Endothelial cell of umbilical vein (primary cell): ENCODE measurements at regions not wholly inside any gene's neighbourhood (a gene's known extent, or its start where the extent isn't known, plus 50 kb on each side); places are given as distances from the start of the nearest gene placed in this dataset.

Experiments
- BruUV-seq: library from RNA; stranded (reverse); fragments of 400-500 nt; replicated peaks from 2 replicates; lab custom pipeline; 2021; lab: Mats Ljungman, UMichigan
- CTCF ChIA-PET: fragments of 300-600, 350-600 bp; sonication (Branson Sonifier 250); formaldehyde crosslinking; loops from one replicate; lab custom pipeline; 2021; ENCODE audit warnings: antibody characterized with exemption, inconsistent platforms; lab: Charles Lee
- POLR2A ChIA-PET: fragments of 300-600, 350-600 bp; sonication (Branson Sonifier 250); formaldehyde crosslinking; loops from one replicate; lab custom pipeline; 2021; ENCODE audit warnings: antibody characterized with exemption, inconsistent platforms; lab: Charles Lee
- DNase-seq: peaks from one replicate; pipeline ENCODE4 v3.0.0-alpha.2; 2011; ENCODE audit warnings: low read depth, low spot score
- FAIRE-seq: peaks from 2 replicates; lab custom pipeline; 2011; peaks lifted over from hg19 to GRCh38; lab: Jason Lieb, UNC
- H2AFZ ChIP-seq: 2 replicates; pipeline ENCODE4 v1.6.0; 2012; ENCODE audit warnings: low read depth, low read length, control low read depth, inconsistent platforms
- H3K27ac ChIP-seq: 2 replicates; pipeline ENCODE4 v1.5.1; 2011; ENCODE audit warnings: low read depth, mild to moderate bottlenecking, control low read depth, low read length, moderate library complexity; ENCODE audit not compliant: insufficient read depth
- H3K27me3 ChIP-seq, 2 experiments: 2 replicates each; pipeline versions ENCODE4 v1.6.0 to v1.6.1; 2011; ENCODE audit warnings: low read length in 2 of 2, mixed read lengths in 1 of 2; ENCODE audit not compliant: control insufficient read depth in 2 of 2, insufficient read depth in 2 of 2
- H3K36me3 ChIP-seq, 2 experiments: 2 replicates in 1 of 2; 3 replicates in 1 of 2; pipeline ENCODE4 v1.5.1; 2011; ENCODE audit warnings: low read length in 2 of 2, mild to moderate bottlenecking in 1 of 2, moderate library complexity in 1 of 2; ENCODE audit not compliant: control insufficient read depth in 2 of 2, insufficient read depth in 2 of 2; ENCODE audit errors: extremely low read depth in 1 of 2
- H3K4me1 ChIP-seq: 3 replicates; pipeline ENCODE4 v1.5.1; 2011; ENCODE audit warnings: mild to moderate bottlenecking, low read length; ENCODE audit not compliant: control insufficient read depth, insufficient read depth; ENCODE audit errors: extremely low read depth
- H3K4me2 ChIP-seq: 2 replicates; pipeline ENCODE4 v1.6.1; 2011; ENCODE audit warnings: low read length, control low read depth, mixed read lengths; ENCODE audit not compliant: insufficient read depth
- H3K4me3 ChIP-seq, 3 experiments: fragments of 200-600 bp in 1 of 3; sonication (generic), shearing (Covaris generic) in 1 of 3; replicated peaks in 1 of 3; 2 replicates each; pipeline ENCODE4 v1.5.1; 2011 to 2016; ENCODE audit warnings: control low read depth in 3 of 3, low read length in 3 of 3, mild to moderate bottlenecking in 2 of 3, inconsistent platforms in 1 of 3, low read depth in 1 of 3, moderate library complexity in 1 of 3; ENCODE audit not compliant: insufficient read depth in 1 of 3
- H3K79me2 ChIP-seq: 2 replicates; pipeline ENCODE4 v1.6.0; 2012; ENCODE audit warnings: low read length, inconsistent platforms; ENCODE audit not compliant: control insufficient read depth, insufficient read depth
- H3K9ac ChIP-seq: replicated peaks from 2 replicates; pipeline ENCODE3; 2011; ENCODE audit warnings: low read length, control low read depth; ENCODE audit not compliant: insufficient read depth; ENCODE audit errors: extremely low read depth
- H3K9me1 ChIP-seq: replicated peaks from 3 replicates; pipeline ENCODE4 v1.6.0; 2011; ENCODE audit warnings: mild to moderate bottlenecking, low read length; ENCODE audit not compliant: control insufficient read depth, insufficient read depth; ENCODE audit errors: extremely low read depth
- H3K9me3 ChIP-seq: replicated peaks from 2 replicates; pipeline ENCODE4 v1.5.1; 2012; ENCODE audit warnings: low read length, inconsistent platforms; ENCODE audit not compliant: control insufficient read depth, insufficient read depth
- H4K20me1 ChIP-seq: replicated peaks from 2 replicates; pipeline ENCODE3; 2011; ENCODE audit warnings: mild to moderate bottlenecking, low read length; ENCODE audit not compliant: control insufficient read depth, insufficient read depth; ENCODE audit errors: extremely low read depth
- EZH2 ChIP-seq: IDR thresholded peaks from 2 replicates; pipeline ENCODE4 v1.6.1; 2012; ENCODE audit warnings: borderline replicate concordance, low read depth, mild to moderate bottlenecking, moderate library complexity, low read length, inconsistent platforms; ENCODE audit not compliant: severe bottlenecking
- FOS ChIP-seq: IDR thresholded peaks from 2 replicates; pipeline ENCODE4 v1.6.1; 2011; ENCODE audit warnings: mild to moderate bottlenecking, low read length, moderate library complexity, borderline replicate concordance; ENCODE audit not compliant: insufficient read depth
- GATA2 ChIP-seq: IDR thresholded peaks from 2 replicates; pipeline ENCODE4 v1.7.0; 2011; ENCODE audit warnings: low read depth, mild to moderate bottlenecking, moderate library complexity, mixed read lengths, low read length; ENCODE audit not compliant: insufficient read length, insufficient read depth
- JUN ChIP-seq: IDR thresholded peaks from 2 replicates; pipeline ENCODE4 v1.6.1; 2011; ENCODE audit warnings: borderline replicate concordance, low read depth; ENCODE audit not compliant: insufficient read length, insufficient read depth
- MYC ChIP-seq: IDR thresholded peaks from one replicate; pipeline ENCODE4 v1.6.1; 2011; ENCODE audit warnings: mild to moderate bottlenecking, low read depth, low read length
- POLR2A ChIP-seq: IDR thresholded peaks from 2 replicates; pipeline ENCODE4 v1.6.1; 2012; ENCODE audit warnings: low read depth, mild to moderate bottlenecking, control low read depth, low read length
- POLR2AphosphoS5 ChIP-seq: IDR thresholded peaks from 2 replicates; pipeline ENCODE4 v1.6.1; 2012; ENCODE audit warnings: low read depth, mild to moderate bottlenecking, control low read depth, low read length, moderate library complexity; ENCODE audit not compliant: insufficient read depth
- dilution Hi-C: fragments of 300-500 bp; cut with MboI; formaldehyde crosslinking; loops from one replicate; pipeline ENCODE4 v1.15.0; 2019; ENCODE audit warnings: low sequenced_read_pairs; ENCODE audit not compliant: extremely low pct_ligation_motif_present
- intact Hi-C: fragments of 100-400 bp; cut with micrococcal nuclease; formaldehyde crosslinking; loops from one replicate; pipeline ENCODE4 v1.10.0; 2022
- TF ChIP-seq, protein P1 (sequence below): IDR thresholded peaks from 2 replicates; pipeline ENCODE4 v1.6.1; 2011; ENCODE audit not compliant: insufficient read depth, insufficient read length
- TF ChIP-seq, protein P2 (sequence below), 2 donors: IDR thresholded peaks; 1 replicate in 1 of 2; 2 replicates in 1 of 2; pipeline ENCODE4 v1.5.1; 2011; ENCODE audit warnings: low read length in 2 of 2, mild to moderate bottlenecking in 2 of 2, moderate library complexity in 2 of 2, control low read depth in 1 of 2, inconsistent platforms in 1 of 2, low read depth in 1 of 2; ENCODE audit not compliant: insufficient read depth in 1 of 2; ENCODE audit errors: extremely low read depth in 1 of 2

DNA sequence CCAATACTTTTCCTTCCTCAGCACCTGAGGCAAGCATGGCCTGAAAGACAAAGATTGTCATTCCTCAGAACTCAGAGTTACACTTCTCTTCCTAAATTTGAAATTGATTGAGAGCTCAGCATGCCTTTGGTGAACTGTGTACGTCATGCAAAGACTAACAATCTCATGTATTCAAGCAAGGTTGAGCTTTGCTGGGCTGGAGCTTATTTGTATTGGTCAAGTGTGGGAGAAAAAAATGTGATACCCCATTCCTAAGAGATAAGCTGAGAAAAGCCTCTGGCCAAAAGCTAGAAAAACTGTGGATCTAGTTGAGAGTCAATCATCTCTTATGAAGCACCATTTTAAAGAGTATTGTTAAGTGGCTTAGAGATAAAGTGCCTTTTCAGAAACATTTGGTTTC, 392.2 kb downstream of the RASEF start:
- dilution Hi-C loops = no loop called here
- Histone ChIP-seq H3K36me3 (no peaks in the 10 kb centered on the region), H3K79me2 (no peaks in the 10 kb centered on the region), H3K9me1 (no peaks in the 10 kb centered on the region), H3K4me1 (no peaks in the 10 kb centered on the region), H3K4me2 (no peak overlapping the region), H3K4me3 (no peak overlapping the region), H3K9ac (no peak overlapping the region), H3K9me3 (no peaks in the 10 kb centered on the region), H2AFZ (no peak overlapping the region), H3K27me3 (no peaks in the 10 kb centered on the region), H3K27ac (no peak overlapping the region), H4K20me1 (no peaks in the 10 kb centered on the region)
- POLR2A ChIA-PET = no interaction called here
- FAIRE-seq (no peak), DNase-seq (no peak)
- intact Hi-C loops = no loop called here
- no TSS peak for BruUV-seq
- TF ChIP-seq JUN (no peak), FOS (no peak), POLR2A (no peak), GATA2 (no peak), EZH2 (no peak), POLR2AphosphoS5 (no peak), MYC (no peak)
- TF ChIP-seq, protein P1, sequence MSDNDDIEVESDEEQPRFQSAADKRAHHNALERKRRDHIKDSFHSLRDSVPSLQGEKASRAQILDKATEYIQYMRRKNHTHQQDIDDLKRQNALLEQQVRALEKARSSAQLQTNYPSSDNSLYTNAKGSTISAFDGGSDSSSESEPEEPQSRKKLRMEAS = no peak
- TF ChIP-seq, protein P2, sequence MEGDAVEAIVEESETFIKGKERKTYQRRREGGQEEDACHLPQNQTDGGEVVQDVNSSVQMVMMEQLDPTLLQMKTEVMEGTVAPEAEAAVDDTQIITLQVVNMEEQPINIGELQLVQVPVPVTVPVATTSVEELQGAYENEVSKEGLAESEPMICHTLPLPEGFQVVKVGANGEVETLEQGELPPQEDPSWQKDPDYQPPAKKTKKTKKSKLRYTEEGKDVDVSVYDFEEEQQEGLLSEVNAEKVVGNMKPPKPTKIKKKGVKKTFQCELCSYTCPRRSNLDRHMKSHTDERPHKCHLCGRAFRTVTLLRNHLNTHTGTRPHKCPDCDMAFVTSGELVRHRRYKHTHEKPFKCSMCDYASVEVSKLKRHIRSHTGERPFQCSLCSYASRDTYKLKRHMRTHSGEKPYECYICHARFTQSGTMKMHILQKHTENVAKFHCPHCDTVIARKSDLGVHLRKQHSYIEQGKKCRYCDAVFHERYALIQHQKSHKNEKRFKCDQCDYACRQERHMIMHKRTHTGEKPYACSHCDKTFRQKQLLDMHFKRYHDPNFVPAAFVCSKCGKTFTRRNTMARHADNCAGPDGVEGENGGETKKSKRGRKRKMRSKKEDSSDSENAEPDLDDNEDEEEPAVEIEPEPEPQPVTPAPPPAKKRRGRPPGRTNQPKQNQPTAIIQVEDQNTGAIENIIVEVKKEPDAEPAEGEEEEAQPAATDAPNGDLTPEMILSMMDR (IDR thresholded peaks at IDR 0.05; ENCODE audit: extremely low read depth in 1 of 2, insufficient read depth in 1 of 2, low read depth in 1 of 2, low read length in 2 of 2) = no peak
- CTCF ChIA-PET = no interaction called here
